ENCODE measurements at regions not wholly inside any gene's neighbourhood (a gene's known extent, or its start where the extent isn't known, plus 50 kb on each side); places are given as distances from the start of the nearest gene placed in this dataset.

- TF ChIP-seq POLR2A (IDR thresholded peaks at IDR 0.05; ENCODE audit: low read depth, low read length) = no peak
- no peak for TF ChIP-seq POLR2AphosphoS5 (IDR thresholded peaks at IDR 0.05; ENCODE audit: low read depth, low read length)
- TF ChIP-seq PAX5 (IDR thresholded peaks at IDR 0.05; ENCODE audit: insufficient read depth, low read length, severe bottlenecking) = no peak
These were observed 131.9 kb downstream of the ERMARD start for GRCh38 chr6:169883316-169883715.
